ENCODE measurements at regions not wholly inside any gene's neighbourhood (a gene's known extent, or its start where the extent isn't known, plus 50 kb on each side); places are given as distances from the start of the nearest gene placed in this dataset.

DNA sequence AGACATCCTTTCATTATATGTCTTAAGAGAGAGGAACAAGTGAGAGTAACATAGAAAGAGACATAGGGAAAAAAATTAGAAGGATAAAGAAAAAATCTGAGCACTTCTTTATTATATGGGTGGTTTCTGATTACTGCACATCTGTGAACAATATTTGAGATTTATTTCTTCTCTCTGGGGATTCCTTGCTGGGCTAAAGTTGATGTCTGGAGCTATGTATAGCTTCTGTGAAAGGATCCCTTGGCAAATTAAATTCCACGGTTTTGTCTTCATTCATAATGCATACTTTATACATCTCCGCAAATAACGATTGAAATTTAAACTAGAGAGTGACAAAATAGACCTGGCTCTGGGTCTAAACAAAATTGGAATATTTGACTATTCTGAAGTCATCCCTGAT is 232.2 kb upstream of the CTBP2 start:
- TF ChIP-seq, protein P1, sequence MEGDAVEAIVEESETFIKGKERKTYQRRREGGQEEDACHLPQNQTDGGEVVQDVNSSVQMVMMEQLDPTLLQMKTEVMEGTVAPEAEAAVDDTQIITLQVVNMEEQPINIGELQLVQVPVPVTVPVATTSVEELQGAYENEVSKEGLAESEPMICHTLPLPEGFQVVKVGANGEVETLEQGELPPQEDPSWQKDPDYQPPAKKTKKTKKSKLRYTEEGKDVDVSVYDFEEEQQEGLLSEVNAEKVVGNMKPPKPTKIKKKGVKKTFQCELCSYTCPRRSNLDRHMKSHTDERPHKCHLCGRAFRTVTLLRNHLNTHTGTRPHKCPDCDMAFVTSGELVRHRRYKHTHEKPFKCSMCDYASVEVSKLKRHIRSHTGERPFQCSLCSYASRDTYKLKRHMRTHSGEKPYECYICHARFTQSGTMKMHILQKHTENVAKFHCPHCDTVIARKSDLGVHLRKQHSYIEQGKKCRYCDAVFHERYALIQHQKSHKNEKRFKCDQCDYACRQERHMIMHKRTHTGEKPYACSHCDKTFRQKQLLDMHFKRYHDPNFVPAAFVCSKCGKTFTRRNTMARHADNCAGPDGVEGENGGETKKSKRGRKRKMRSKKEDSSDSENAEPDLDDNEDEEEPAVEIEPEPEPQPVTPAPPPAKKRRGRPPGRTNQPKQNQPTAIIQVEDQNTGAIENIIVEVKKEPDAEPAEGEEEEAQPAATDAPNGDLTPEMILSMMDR (conservative IDR thresholded peaks at IDR 0.05): no peak
- TF ChIP-seq ZFX (IDR thresholded peaks at IDR 0.05): no peak
- no peak overlapping the region for H3K27ac ChIP-seq

DNA sequence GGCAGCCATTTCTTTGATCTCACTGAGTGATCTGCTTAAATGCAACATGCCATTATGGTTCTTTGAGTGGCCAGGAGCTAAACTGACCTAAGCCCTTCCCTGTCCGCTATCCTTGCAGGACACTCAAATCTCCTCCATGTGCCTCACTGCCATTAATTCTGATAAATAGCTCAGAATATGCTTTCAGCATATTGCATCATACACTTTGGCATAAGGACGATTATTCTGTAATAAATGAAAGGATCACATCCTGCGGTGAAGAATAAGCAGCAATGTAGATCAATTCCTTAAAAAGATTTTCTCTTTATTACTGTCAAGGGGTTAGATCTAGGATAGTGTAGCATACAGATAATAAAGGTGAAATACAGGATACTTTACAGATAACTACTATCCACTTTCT is 231.8 kb upstream of the CTBP2 start:
- no peak for TF ChIP-seq ZFX (IDR thresholded peaks at IDR 0.05)
- TF ChIP-seq, protein P1 (conservative IDR thresholded peaks at IDR 0.05): no peak
- H3K27ac ChIP-seq: no peak overlapping the region

- TF ChIP-seq, protein P1 (conservative IDR thresholded peaks at IDR 0.05): no peak
- TF ChIP-seq ZFX (IDR thresholded peaks at IDR 0.05): no peak
Observed at GRCh38 chr10:125389648-125390047, 229.3 kb upstream of the CTBP2 start.

GRCh38 chr10:125379592-125379991 is 219.2 kb upstream of the CTBP2 start:
- TF ChIP-seq, protein P1 (conservative IDR thresholded peaks at IDR 0.05): no peak
- no peak for TF ChIP-seq ZFX (IDR thresholded peaks at IDR 0.05)
- no peak overlapping the region for H3K27ac ChIP-seq

More at GRCh38 chr10:125389648-125390047, 229.3 kb upstream of the CTBP2 start:
- no peak overlapping the region for H3K27ac ChIP-seq

DNA sequence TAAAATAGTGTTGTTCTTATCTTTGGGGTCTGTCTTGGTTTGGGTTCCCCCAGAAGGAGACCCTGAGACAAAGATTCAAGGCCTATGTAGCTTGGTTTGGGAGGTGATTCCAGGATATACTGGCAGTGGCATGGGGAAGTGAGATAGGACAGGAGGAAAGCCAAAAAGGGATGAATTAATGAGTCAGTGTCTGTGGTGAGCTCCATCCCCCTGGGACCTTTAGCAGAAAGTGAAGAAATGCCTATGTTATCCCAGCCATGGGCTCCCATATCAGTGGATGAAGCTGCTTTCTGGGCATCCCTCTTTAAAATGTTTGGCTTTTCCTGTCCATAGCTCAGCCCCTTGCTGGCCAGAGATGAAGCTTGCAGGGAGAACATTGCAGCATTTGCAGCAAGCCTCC is 217.0 kb upstream of the CTBP2 start:
- H3K27ac ChIP-seq: no peak overlapping the region
- TF ChIP-seq, protein P1 (conservative IDR thresholded peaks at IDR 0.05): no peak
- no peak for TF ChIP-seq ZFX (IDR thresholded peaks at IDR 0.05)

GRCh38 chr10:125375210-125375609 is 214.8 kb upstream of the CTBP2 start:
- TF ChIP-seq ZFX (IDR thresholded peaks at IDR 0.05): no peak
- TF ChIP-seq, protein P1 (conservative IDR thresholded peaks at IDR 0.05): peak; percentile 20
- no peak overlapping the region for H3K27ac ChIP-seq

DNA sequence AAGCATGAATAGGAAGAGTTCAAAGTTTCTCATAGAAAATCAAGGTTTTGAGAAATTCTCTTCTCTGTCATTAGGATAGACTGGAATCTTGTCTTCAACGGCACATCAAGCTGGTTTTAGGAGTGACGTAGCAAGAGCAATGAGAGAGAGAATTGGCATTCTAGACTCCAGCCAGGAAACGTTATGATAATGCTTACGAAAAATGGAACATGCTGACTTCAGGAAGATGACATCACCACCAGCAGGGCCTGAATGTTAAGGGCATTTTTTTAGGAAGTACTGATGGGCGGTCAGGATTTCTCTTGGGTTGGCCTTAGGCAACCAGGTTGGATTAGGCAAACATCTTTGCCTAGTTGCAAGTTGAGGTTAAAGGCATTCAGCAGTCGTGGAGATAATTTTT is 213.2 kb upstream of the CTBP2 start:
- no peak overlapping the region for H3K27ac ChIP-seq
- TF ChIP-seq, protein P1 (conservative IDR thresholded peaks at IDR 0.05): no peak
- TF ChIP-seq ZFX (IDR thresholded peaks at IDR 0.05): no peak
